H9 (cell line): ENCODE measurements at regions not wholly inside any gene's neighbourhood (a gene's known extent, or its start where the extent isn't known, plus 50 kb on each side); places are given as distances from the start of the nearest gene placed in this dataset.

Experiments used
- DNase-seq: peaks from one replicate; pipeline ENCODE4 v3.0.0-alpha.2; 2017
- H2AFZ ChIP-seq: one replicate; pipeline ENCODE4 v1.6.1; 2013; ENCODE audit warnings: mild to moderate bottlenecking, low read length, control low read depth, moderate library complexity
- H2AK5ac ChIP-seq: 2 replicates; pipeline ENCODE4 v1.6.1; 2013; ENCODE audit warnings: low read length, control low read depth, mixed read lengths; ENCODE audit not compliant: insufficient read length
- H2BK120ac ChIP-seq: one replicate; pipeline ENCODE4 v1.6.1; 2013; ENCODE audit warnings: low read depth, mild to moderate bottlenecking, low read length, control low read depth, inconsistent platforms; ENCODE audit not compliant: poor library complexity, severe bottlenecking
- H2BK12ac ChIP-seq: 2 replicates; pipeline ENCODE4 v1.6.1; 2013; ENCODE audit warnings: low read length, control low read depth, mixed read lengths, low read depth; ENCODE audit not compliant: insufficient read length
- H2BK15ac ChIP-seq: 2 replicates; pipeline ENCODE4 v1.6.1; 2013; ENCODE audit warnings: low read depth, low read length, control low read depth
- H2BK20ac ChIP-seq: one replicate; pipeline ENCODE4 v1.6.1; 2013; ENCODE audit warnings: low read depth, mild to moderate bottlenecking, low read length, control low read depth, inconsistent platforms; ENCODE audit not compliant: poor library complexity, severe bottlenecking
- H2BK5ac ChIP-seq: 2 replicates; pipeline ENCODE4 v1.6.1; 2013; ENCODE audit warnings: low read length, control low read depth, mixed read lengths; ENCODE audit not compliant: insufficient read length
- H3K14ac ChIP-seq: 2 replicates; pipeline ENCODE4 v1.6.1; 2013; ENCODE audit warnings: low read length, control low read depth; ENCODE audit not compliant: insufficient read depth
- H3K18ac ChIP-seq: 2 replicates; pipeline ENCODE4 v1.6.1; 2013; ENCODE audit warnings: low read depth, mild to moderate bottlenecking, mixed read lengths, low read length, control low read depth; ENCODE audit not compliant: insufficient read length
- H3K23ac ChIP-seq: 2 replicates; pipeline ENCODE4 v1.6.1; 2013; ENCODE audit warnings: low read length, control low read depth, mixed read lengths, low read depth; ENCODE audit not compliant: insufficient read length
- H3K23me2 ChIP-seq: 2 replicates; pipeline ENCODE4 v1.6.1; 2013; ENCODE audit warnings: low read depth, mild to moderate bottlenecking, mixed read lengths, low read length, control low read depth; ENCODE audit not compliant: insufficient read length, poor library complexity, severe bottlenecking
- H3K27ac ChIP-seq: 2 replicates; pipeline ENCODE4 v1.5.1; 2013; ENCODE audit warnings: low read length, control low read depth, mixed read lengths, low read depth; ENCODE audit not compliant: insufficient read length
- H3K27me3 ChIP-seq: 2 replicates; pipeline ENCODE4 v1.6.1; 2013; ENCODE audit warnings: low read length, control low read depth, inconsistent platforms; ENCODE audit not compliant: insufficient read depth
- H3K4ac ChIP-seq: 2 replicates; pipeline ENCODE4 v1.6.1; 2013; ENCODE audit warnings: low read depth, mild to moderate bottlenecking, control low read depth, inconsistent platforms, low read length, moderate library complexity
- H3K4me1 ChIP-seq: 2 replicates; pipeline ENCODE4 v1.6.1; 2013; ENCODE audit warnings: low read length, control low read depth, inconsistent platforms; ENCODE audit not compliant: insufficient read depth
- H3K4me2 ChIP-seq: 2 replicates; pipeline ENCODE4 v1.6.1; 2013; ENCODE audit warnings: low read length, control low read depth, mixed read lengths; ENCODE audit not compliant: insufficient read length, insufficient read depth
- H3K56ac ChIP-seq: 2 replicates; pipeline ENCODE4 v1.6.1; 2013; ENCODE audit warnings: low read depth, mild to moderate bottlenecking, mixed read lengths, low read length, control low read depth; ENCODE audit not compliant: insufficient read length
- H3K79me1 ChIP-seq: 2 replicates; pipeline ENCODE4 v1.6.1; 2013; ENCODE audit warnings: low read depth, mild to moderate bottlenecking, moderate library complexity, low read length, control low read depth, inconsistent platforms; ENCODE audit not compliant: insufficient read depth, poor library complexity, severe bottlenecking
- H3K79me2 ChIP-seq: 2 replicates; pipeline ENCODE4 v1.6.1; 2013; ENCODE audit warnings: low read length, control low read depth, inconsistent platforms; ENCODE audit not compliant: insufficient read depth
- H3K9ac ChIP-seq: 2 replicates; pipeline ENCODE4 v1.6.1; 2013; ENCODE audit warnings: low read length, control low read depth, mixed read lengths; ENCODE audit not compliant: insufficient read length; ENCODE audit errors: extremely low read depth
- H3K9me3 ChIP-seq: one replicate; pipeline ENCODE4 v1.6.1; 2013; ENCODE audit warnings: low read depth, low read length, inconsistent platforms; ENCODE audit not compliant: control insufficient read depth
- H3T11ph ChIP-seq: one replicate; pipeline ENCODE4 v1.6.1; 2013; ENCODE audit warnings: mild to moderate bottlenecking, low read length, control low read depth, inconsistent platforms
- H4K20me1 ChIP-seq: one replicate; pipeline ENCODE4 v1.6.1; 2013; ENCODE audit not compliant: control insufficient read depth, insufficient read length, insufficient read depth
- H4K5ac ChIP-seq: 2 replicates; pipeline ENCODE4 v1.6.1; 2013; ENCODE audit warnings: low read depth, mild to moderate bottlenecking, mixed read lengths, low read length, control low read depth; ENCODE audit not compliant: insufficient read length
- H4K8ac ChIP-seq: replicated peaks from 2 replicates; pipeline ENCODE4 v1.6.1; 2013; ENCODE audit warnings: low read length, control low read depth, mixed read lengths, low read depth; ENCODE audit not compliant: insufficient read length
- H4K91ac ChIP-seq: 2 replicates; pipeline ENCODE4 v1.6.1; 2013; ENCODE audit warnings: low read depth, mild to moderate bottlenecking, moderate library complexity, mixed read lengths, low read length, control low read depth; ENCODE audit not compliant: insufficient read length
- H3K27ac Mint-ChIP-seq, 3 experiments: 2 replicates in 2 of 3; 3 replicates in 1 of 3; pipeline ENCODE4 v1.8.0; 2020 to 2021; ENCODE audit warnings: mixed read lengths in 3 of 3, mild to moderate bottlenecking in 1 of 3, moderate library complexity in 1 of 3
- H3K27me3 Mint-ChIP-seq: 2 replicates; pipeline ENCODE4 v1.8.0; 2021; ENCODE audit warnings: low read depth, mild to moderate bottlenecking, moderate library complexity, mixed read lengths
- H3K36me3 Mint-ChIP-seq, 3 experiments: 2 replicates in 2 of 3; 3 replicates in 1 of 3; pipeline ENCODE4 v1.8.0; 2020 to 2021; ENCODE audit warnings: low read depth in 3 of 3, mixed read lengths in 3 of 3; ENCODE audit not compliant: insufficient read depth in 1 of 3
- H3K4me1 Mint-ChIP-seq, 2 experiments: 2 replicates each; pipeline ENCODE4 v1.8.0; 2020; ENCODE audit warnings: mixed read lengths in 2 of 2
- H3K4me3 Mint-ChIP-seq, 2 experiments: 2 replicates in 1 of 2; 3 replicates in 1 of 2; pipeline ENCODE4 v1.8.0; 2020 to 2021; ENCODE audit warnings: mild to moderate bottlenecking in 2 of 2, mixed read lengths in 2 of 2, moderate library complexity in 1 of 2
- H3K9me3 Mint-ChIP-seq, 2 experiments: 2 replicates in 1 of 2; 3 replicates in 1 of 2; pipeline ENCODE4 v1.8.0; 2020; ENCODE audit warnings: mild to moderate bottlenecking in 2 of 2, mixed read lengths in 2 of 2, moderate library complexity in 1 of 2
- WGBS: extraction: QIAGEN DNeasy Blood & Tissue Kit; methylation state at CpG from one replicate; pipeline ENCODE4 v1.1.7; 2013; ENCODE audit warnings: missing lambda C conversion rate, low lambda C conversion rate, mixed read lengths; ENCODE audit not compliant: insufficient read length; ENCODE audit errors: extremely low coverage; 5-methylcytosine and 5-hydroxymethylcytosine counted together
- TF ChIP-seq, protein P1 (sequence below): fragments of 200-600 bp; sonication (generic); conservative IDR thresholded peaks from 3 replicates; pipeline ENCODE4 v1.8.0; 2021; ENCODE audit warnings: antibody characterized with exemption, mild to moderate bottlenecking

- H3K79me1 ChIP-seq, result no peaks in the 10 kb centered on the region
- no peak overlapping the region for H3K4ac ChIP-seq
- DNase-seq, result no peak
- no peak overlapping the region for H3K4me2 ChIP-seq
- no peaks in the 10 kb centered on the region for H3K9me3 ChIP-seq
- H2BK15ac ChIP-seq, result no peak overlapping the region
- Mint-ChIP-seq H3K4me3 (no peak overlapping the region), H3K9me3 (peaks cover 2 to 11% of the 10 kb centered on the region in 2 experiments; a peak in 4 of 5 replicates), H3K27me3 (no peaks in the 10 kb centered on the region; the same call in none of the 2 replicates), H3K4me1 (peaks cover 14 to 19% of the 10 kb centered on the region in 2 experiments), H3K27ac (no peak overlapping the region), H3K36me3 (no peaks in the 10 kb centered on the region)
- no peaks in the 10 kb centered on the region for H4K20me1 ChIP-seq
- no peak overlapping the region for H3K56ac ChIP-seq
- TF ChIP-seq, protein P1, sequence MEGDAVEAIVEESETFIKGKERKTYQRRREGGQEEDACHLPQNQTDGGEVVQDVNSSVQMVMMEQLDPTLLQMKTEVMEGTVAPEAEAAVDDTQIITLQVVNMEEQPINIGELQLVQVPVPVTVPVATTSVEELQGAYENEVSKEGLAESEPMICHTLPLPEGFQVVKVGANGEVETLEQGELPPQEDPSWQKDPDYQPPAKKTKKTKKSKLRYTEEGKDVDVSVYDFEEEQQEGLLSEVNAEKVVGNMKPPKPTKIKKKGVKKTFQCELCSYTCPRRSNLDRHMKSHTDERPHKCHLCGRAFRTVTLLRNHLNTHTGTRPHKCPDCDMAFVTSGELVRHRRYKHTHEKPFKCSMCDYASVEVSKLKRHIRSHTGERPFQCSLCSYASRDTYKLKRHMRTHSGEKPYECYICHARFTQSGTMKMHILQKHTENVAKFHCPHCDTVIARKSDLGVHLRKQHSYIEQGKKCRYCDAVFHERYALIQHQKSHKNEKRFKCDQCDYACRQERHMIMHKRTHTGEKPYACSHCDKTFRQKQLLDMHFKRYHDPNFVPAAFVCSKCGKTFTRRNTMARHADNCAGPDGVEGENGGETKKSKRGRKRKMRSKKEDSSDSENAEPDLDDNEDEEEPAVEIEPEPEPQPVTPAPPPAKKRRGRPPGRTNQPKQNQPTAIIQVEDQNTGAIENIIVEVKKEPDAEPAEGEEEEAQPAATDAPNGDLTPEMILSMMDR, result no peak
- H3K23ac ChIP-seq, result no peak overlapping the region
- no CpG with 5 or more reads among the region's 11 CpGs for WGBS
- H3K79me2 ChIP-seq, result no peaks in the 10 kb centered on the region
- 0 out of 2 replicates have a peak, but pooled peaks cover 1% of the 10 kb centered on the region for H3K4me1 ChIP-seq
- no peak overlapping the region for H2BK12ac ChIP-seq
- H3K27me3 ChIP-seq, result no peaks in the 10 kb centered on the region
- H2BK5ac ChIP-seq, result no peak overlapping the region
- no peaks in the 10 kb centered on the region for H3K23me2 ChIP-seq
- no peak overlapping the region for H4K8ac ChIP-seq
- H3K9ac ChIP-seq, result no peak overlapping the region
- no peak overlapping the region for H2AFZ ChIP-seq
- H2BK20ac ChIP-seq, result no peak overlapping the region
- H4K91ac ChIP-seq, result no peak overlapping the region
- H2BK120ac ChIP-seq, result no peak overlapping the region
- H3K18ac ChIP-seq, result no peak overlapping the region
- H3K14ac ChIP-seq, result no peak overlapping the region
- no peak overlapping the region for H4K5ac ChIP-seq
- no peak overlapping the region for H3T11ph ChIP-seq
- H2AK5ac ChIP-seq, result no peak overlapping the region
- no peak overlapping the region for H3K27ac ChIP-seq
Measured at GRCh38 chr10:128221117-128221516, 94.9 kb upstream of the MKI67 start.
